IMR-90 (cell line): ENCODE measurements at regions not wholly inside any gene's neighbourhood (a gene's known extent, or its start where the extent isn't known, plus 50 kb on each side); places are given as distances from the start of the nearest gene placed in this dataset.

Source experiments
- MAFK ChIP-seq: IDR thresholded peaks from 2 replicates; pipeline ENCODE4 v1.6.1; 2012; ENCODE audit warnings: low read depth, low read length, improper control_type of control experiment
- POLR2A ChIP-seq: IDR thresholded peaks from 2 replicates; pipeline ENCODE4 v1.6.1; 2012; ENCODE audit warnings: mild to moderate bottlenecking, low read depth, low read length
- RAD21 ChIP-seq: IDR thresholded peaks from 2 replicates; pipeline ENCODE4 v1.6.1; 2012; ENCODE audit warnings: low read length, improper control_type of control experiment
- TF ChIP-seq, protein P1 (sequence below): conservative IDR thresholded peaks from 2 replicates; pipeline ENCODE4 v1.5.1; 2012; ENCODE audit warnings: mild to moderate bottlenecking, low read depth, low read length, improper control_type of control experiment

GRCh38 chr3:74709951-74710350, 95.5 kb upstream of the CNTN3 start:
- TF ChIP-seq, protein P1, sequence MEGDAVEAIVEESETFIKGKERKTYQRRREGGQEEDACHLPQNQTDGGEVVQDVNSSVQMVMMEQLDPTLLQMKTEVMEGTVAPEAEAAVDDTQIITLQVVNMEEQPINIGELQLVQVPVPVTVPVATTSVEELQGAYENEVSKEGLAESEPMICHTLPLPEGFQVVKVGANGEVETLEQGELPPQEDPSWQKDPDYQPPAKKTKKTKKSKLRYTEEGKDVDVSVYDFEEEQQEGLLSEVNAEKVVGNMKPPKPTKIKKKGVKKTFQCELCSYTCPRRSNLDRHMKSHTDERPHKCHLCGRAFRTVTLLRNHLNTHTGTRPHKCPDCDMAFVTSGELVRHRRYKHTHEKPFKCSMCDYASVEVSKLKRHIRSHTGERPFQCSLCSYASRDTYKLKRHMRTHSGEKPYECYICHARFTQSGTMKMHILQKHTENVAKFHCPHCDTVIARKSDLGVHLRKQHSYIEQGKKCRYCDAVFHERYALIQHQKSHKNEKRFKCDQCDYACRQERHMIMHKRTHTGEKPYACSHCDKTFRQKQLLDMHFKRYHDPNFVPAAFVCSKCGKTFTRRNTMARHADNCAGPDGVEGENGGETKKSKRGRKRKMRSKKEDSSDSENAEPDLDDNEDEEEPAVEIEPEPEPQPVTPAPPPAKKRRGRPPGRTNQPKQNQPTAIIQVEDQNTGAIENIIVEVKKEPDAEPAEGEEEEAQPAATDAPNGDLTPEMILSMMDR = no peak
- TF ChIP-seq POLR2A = no peak
- TF ChIP-seq RAD21 = no peak
- TF ChIP-seq MAFK = no peak
